ENCODE measurements at regions not wholly inside any gene's neighbourhood (a gene's known extent, or its start where the extent isn't known, plus 50 kb on each side); places are given as distances from the start of the nearest gene placed in this dataset.
A peak's percentile ranks its signal among the peaks of the same experiment; 100 is the strongest.

- H3K27ac Mint-ChIP-seq = no peak overlapping the region
- peak; percentile 11 for DNase-seq
- H3K4me1 ChIP-seq (ENCODE audit: control insufficient read depth, insufficient read depth, low read length) = no peaks in the 10 kb centered on the region
- H3K4me3 ChIP-seq (ENCODE audit: low read length) = no peak overlapping the region
- TF ChIP-seq, protein P1, sequence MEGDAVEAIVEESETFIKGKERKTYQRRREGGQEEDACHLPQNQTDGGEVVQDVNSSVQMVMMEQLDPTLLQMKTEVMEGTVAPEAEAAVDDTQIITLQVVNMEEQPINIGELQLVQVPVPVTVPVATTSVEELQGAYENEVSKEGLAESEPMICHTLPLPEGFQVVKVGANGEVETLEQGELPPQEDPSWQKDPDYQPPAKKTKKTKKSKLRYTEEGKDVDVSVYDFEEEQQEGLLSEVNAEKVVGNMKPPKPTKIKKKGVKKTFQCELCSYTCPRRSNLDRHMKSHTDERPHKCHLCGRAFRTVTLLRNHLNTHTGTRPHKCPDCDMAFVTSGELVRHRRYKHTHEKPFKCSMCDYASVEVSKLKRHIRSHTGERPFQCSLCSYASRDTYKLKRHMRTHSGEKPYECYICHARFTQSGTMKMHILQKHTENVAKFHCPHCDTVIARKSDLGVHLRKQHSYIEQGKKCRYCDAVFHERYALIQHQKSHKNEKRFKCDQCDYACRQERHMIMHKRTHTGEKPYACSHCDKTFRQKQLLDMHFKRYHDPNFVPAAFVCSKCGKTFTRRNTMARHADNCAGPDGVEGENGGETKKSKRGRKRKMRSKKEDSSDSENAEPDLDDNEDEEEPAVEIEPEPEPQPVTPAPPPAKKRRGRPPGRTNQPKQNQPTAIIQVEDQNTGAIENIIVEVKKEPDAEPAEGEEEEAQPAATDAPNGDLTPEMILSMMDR (conservative IDR thresholded peaks at IDR 0.05) = no peak
- no peaks in the 10 kb centered on the region for H3K36me3 Mint-ChIP-seq (ENCODE audit: low read depth)
- H3K9ac ChIP-seq (ENCODE audit: extremely low read depth, low read length, poor library complexity, severe bottlenecking) = no peak overlapping the region
- H3K4me3 Mint-ChIP-seq = no peak overlapping the region
- H3K27me3 ChIP-seq (ENCODE audit: control insufficient read depth, insufficient read depth, low read length, poor library complexity, severe bottlenecking) = no peaks in the 10 kb centered on the region
- WGBS, 2 experiments (ENCODE audit: insufficient coverage in 1 of 2, insufficient read length in 1 of 2) = 89% methylated on average over 13 to 16 of the region's 16 CpGs
- H3K9me3 ChIP-seq (ENCODE audit: control insufficient read depth, low read length) = no peaks in the 10 kb centered on the region
- no peaks in the 10 kb centered on the region for H3K36me3 ChIP-seq (ENCODE audit: control insufficient read depth, insufficient read depth, low read length)
- no peak overlapping the region for H3K27ac ChIP-seq (ENCODE audit: low read depth, low read length)
- no peaks in the 10 kb centered on the region for H3K9me3 Mint-ChIP-seq
- H3K4me1 Mint-ChIP-seq = peaks cover 2% of the 10 kb centered on the region
- peaks cover 6% of the 10 kb centered on the region for H3K27me3 Mint-ChIP-seq (ENCODE audit: insufficient read depth)
Measured at GRCh38 chr16:55081622-55082590, 151.2 kb downstream of the IRX5 start.

GRCh38 chr16:55082591-55082976 is 151.9 kb downstream of the IRX5 start:
- Mint-ChIP-seq H3K27me3 (ENCODE audit: insufficient read depth) (peaks cover 2% of the 10 kb centered on the region), H3K4me3 (no peak overlapping the region), H3K4me1 (peaks cover 2% of the 10 kb centered on the region)

DNA sequence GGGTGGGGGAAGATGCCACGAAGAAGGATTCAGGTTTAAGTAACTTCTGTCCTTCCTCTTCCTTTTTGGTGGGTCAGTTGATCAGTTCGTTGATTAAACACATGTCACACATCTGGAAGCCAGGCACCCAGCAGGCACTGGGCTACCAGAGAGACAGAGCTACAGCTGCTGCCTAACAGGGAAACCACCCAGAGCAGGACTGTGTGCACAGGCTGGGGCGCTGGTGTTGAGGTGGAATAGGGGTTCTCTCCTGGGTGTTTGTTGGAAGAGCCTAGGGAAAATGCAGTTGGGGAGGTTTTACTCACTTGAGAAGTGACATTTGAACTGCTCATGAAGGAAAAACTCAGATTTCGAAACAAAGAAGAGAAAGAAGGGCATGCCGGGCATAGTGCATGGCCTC is 152.4 kb downstream of the IRX5 start:
- H3K27ac ChIP-seq (ENCODE audit: low read depth, low read length) = no peak overlapping the region
- Mint-ChIP-seq H3K27me3 (ENCODE audit: insufficient read depth) (peaks cover 2% of the 10 kb centered on the region), H3K36me3 (ENCODE audit: low read depth) (no peaks in the 10 kb centered on the region), H3K27ac (no peak overlapping the region), H3K4me3 (no peak overlapping the region), H3K4me1 (peaks cover 2% of the 10 kb centered on the region), H3K9me3 (no peaks in the 10 kb centered on the region)
- TF ChIP-seq, protein P1 (conservative IDR thresholded peaks at IDR 0.05) = no peak
- H3K36me3 ChIP-seq (ENCODE audit: control insufficient read depth, insufficient read depth, low read length) = no peaks in the 10 kb centered on the region
- no peaks in the 10 kb centered on the region for H3K27me3 ChIP-seq (ENCODE audit: control insufficient read depth, insufficient read depth, low read length, poor library complexity, severe bottlenecking)
- no peak overlapping the region for H3K4me3 ChIP-seq (ENCODE audit: low read length)
- 88 to 100% methylated on average over 3 to 5 of the region's 5 CpGs for WGBS, 2 experiments (ENCODE audit: insufficient coverage in 1 of 2, insufficient read length in 1 of 2)
- H3K9me3 ChIP-seq (ENCODE audit: control insufficient read depth, low read length) = no peaks in the 10 kb centered on the region
- no peak overlapping the region for H3K9ac ChIP-seq (ENCODE audit: extremely low read depth, low read length, poor library complexity, severe bottlenecking)
- H3K4me1 ChIP-seq (ENCODE audit: control insufficient read depth, insufficient read depth, low read length) = no peaks in the 10 kb centered on the region
- DNase-seq = peak; percentile 7

More at GRCh38 chr16:55082591-55082976, 151.9 kb downstream of the IRX5 start:
- Histone ChIP-seq H3K27ac (ENCODE audit: low read depth, low read length) (no peak overlapping the region), H3K27me3 (ENCODE audit: control insufficient read depth, insufficient read depth, low read length, poor library complexity, severe bottlenecking) (no peaks in the 10 kb centered on the region), H3K9me3 (ENCODE audit: control insufficient read depth, low read length) (no peaks in the 10 kb centered on the region), H3K36me3 (ENCODE audit: control insufficient read depth, insufficient read depth, low read length) (no peaks in the 10 kb centered on the region), H3K4me1 (ENCODE audit: control insufficient read depth, insufficient read depth, low read length) (no peaks in the 10 kb centered on the region), H3K4me3 (ENCODE audit: low read length) (no peak overlapping the region), H3K9ac (ENCODE audit: extremely low read depth, low read length, poor library complexity, severe bottlenecking) (no peak overlapping the region)
- 86 to 90% methylated on average over 5 of the region's 5 CpGs for WGBS, 2 experiments (ENCODE audit: insufficient coverage in 1 of 2, insufficient read length in 1 of 2)
- DNase-seq = peak; percentile 21
- TF ChIP-seq, protein P1 (conservative IDR thresholded peaks at IDR 0.05) = no peak
- Mint-ChIP-seq H3K27ac (no peak overlapping the region), H3K9me3 (no peaks in the 10 kb centered on the region), H3K36me3 (ENCODE audit: low read depth) (no peaks in the 10 kb centered on the region)
